Prostate gland (tissue), 2 donors: ENCODE measurements at regions not wholly inside any gene's neighbourhood (a gene's known extent, or its start where the extent isn't known, plus 50 kb on each side); places are given as distances from the start of the nearest gene placed in this dataset.

Source experiments
- POLR2A ChIP-seq: fragments of 450-650 bp; IDR thresholded peaks from one replicate; pipeline ENCODE4 v1.6.1; 2016; ENCODE audit warnings: antibody characterized with exemption, mild to moderate bottlenecking
- TF ChIP-seq, protein P1 (sequence below), 4 experiments: fragments of 200-600 bp in 2 of 4; fragments of 450-650 bp in 2 of 4; sonication (generic) in 2 of 4; IDR thresholded peaks; 1 replicate in 3 of 4; 2 replicates in 1 of 4; pipeline ENCODE4 v1.5.1; 2016 to 2019; ENCODE audit warnings: antibody characterized with exemption in 4 of 4, mild to moderate bottlenecking in 2 of 4, moderate library complexity in 2 of 4

DNA sequence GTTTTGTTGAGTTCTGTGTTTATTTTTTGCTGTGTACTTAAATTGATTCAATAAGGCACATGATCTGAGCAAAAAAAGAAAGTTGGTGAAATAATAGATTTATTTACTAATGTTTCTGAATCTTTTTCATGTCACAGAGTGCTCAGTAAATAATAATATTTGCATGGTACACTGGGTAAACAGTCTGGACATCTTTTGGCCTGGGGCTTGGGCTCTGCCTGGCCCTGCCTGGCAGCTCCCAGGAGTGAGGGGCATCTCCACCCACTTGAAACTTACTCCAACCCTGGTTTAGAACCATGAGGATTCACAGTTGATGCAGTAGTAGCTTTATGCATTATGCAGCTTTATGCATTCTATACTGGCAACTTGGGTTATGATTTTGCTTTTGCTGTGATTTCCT, 124.2 kb upstream of the SLC4A4 start:
- no peak for TF ChIP-seq POLR2A
- TF ChIP-seq, protein P1, sequence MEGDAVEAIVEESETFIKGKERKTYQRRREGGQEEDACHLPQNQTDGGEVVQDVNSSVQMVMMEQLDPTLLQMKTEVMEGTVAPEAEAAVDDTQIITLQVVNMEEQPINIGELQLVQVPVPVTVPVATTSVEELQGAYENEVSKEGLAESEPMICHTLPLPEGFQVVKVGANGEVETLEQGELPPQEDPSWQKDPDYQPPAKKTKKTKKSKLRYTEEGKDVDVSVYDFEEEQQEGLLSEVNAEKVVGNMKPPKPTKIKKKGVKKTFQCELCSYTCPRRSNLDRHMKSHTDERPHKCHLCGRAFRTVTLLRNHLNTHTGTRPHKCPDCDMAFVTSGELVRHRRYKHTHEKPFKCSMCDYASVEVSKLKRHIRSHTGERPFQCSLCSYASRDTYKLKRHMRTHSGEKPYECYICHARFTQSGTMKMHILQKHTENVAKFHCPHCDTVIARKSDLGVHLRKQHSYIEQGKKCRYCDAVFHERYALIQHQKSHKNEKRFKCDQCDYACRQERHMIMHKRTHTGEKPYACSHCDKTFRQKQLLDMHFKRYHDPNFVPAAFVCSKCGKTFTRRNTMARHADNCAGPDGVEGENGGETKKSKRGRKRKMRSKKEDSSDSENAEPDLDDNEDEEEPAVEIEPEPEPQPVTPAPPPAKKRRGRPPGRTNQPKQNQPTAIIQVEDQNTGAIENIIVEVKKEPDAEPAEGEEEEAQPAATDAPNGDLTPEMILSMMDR (IDR thresholded peaks at IDR 0.05) = no peak
